Liver (tissue), 7 donors: ENCODE measurements at regions not wholly inside any gene's neighbourhood (a gene's known extent, or its start where the extent isn't known, plus 50 kb on each side); places are given as distances from the start of the nearest gene placed in this dataset.

ENCODE experiments used
- DNase-seq: peaks from one replicate; pipeline ENCODE4 v3.0.0-alpha.2; 2017; ENCODE audit warnings: low spot score
- H3K27ac ChIP-seq, 2 donors: one replicate each; pipeline ENCODE4 v1.7.0; 2013; ENCODE audit warnings: inconsistent platforms in 2 of 2, low read length in 2 of 2, control low read depth in 1 of 2, low read depth in 1 of 2, mild to moderate bottlenecking in 1 of 2
- H3K27me3 ChIP-seq, 4 donors: one replicate each; pipeline versions ENCODE4 v1.6.1 to v1.7.0; 2013; ENCODE audit warnings: low read length in 3 of 4, inconsistent platforms in 1 of 4, mild to moderate bottlenecking in 1 of 4, moderate library complexity in 1 of 4; ENCODE audit not compliant: control insufficient read depth in 4 of 4, insufficient read depth in 4 of 4
- H3K36me3 ChIP-seq, 4 donors: one replicate each; pipeline versions ENCODE4 v1.6.1 to v1.7.0; 2013; ENCODE audit warnings: low read length in 3 of 4, mild to moderate bottlenecking in 3 of 4, low read depth in 1 of 4, moderate library complexity in 1 of 4; ENCODE audit not compliant: control insufficient read depth in 4 of 4, insufficient read depth in 3 of 4
- H3K4me1 ChIP-seq, 4 donors: one replicate each; pipeline versions ENCODE4 v1.6.1 to v1.7.0; 2013; ENCODE audit warnings: low read length in 3 of 4, mild to moderate bottlenecking in 3 of 4, moderate library complexity in 1 of 4; ENCODE audit not compliant: control insufficient read depth in 4 of 4, insufficient read depth in 4 of 4
- H3K4me3 ChIP-seq, 3 donors: one replicate each; pipeline versions ENCODE4 v1.6.1 to v1.7.0; 2013; ENCODE audit warnings: low read length in 3 of 3, control low read depth in 1 of 3, low read depth in 1 of 3, mild to moderate bottlenecking in 1 of 3
- H3K9ac ChIP-seq, 2 donors: one replicate each; pipeline ENCODE4 v1.7.0; 2013; ENCODE audit warnings: low read length in 2 of 2, mild to moderate bottlenecking in 2 of 2, moderate library complexity in 2 of 2, control low read depth in 1 of 2, low read depth in 1 of 2
- H3K9me3 ChIP-seq, 4 donors: one replicate each; pipeline versions ENCODE4 v1.6.1 to v1.7.0; 2013; ENCODE audit warnings: low read length in 3 of 4; ENCODE audit not compliant: control insufficient read depth in 4 of 4
- EGR1 ChIP-seq, 2 donors: IDR thresholded peaks; 2 replicates each; pipeline ENCODE4 v1.6.1; 2016 to 2018; ENCODE audit warnings: antibody characterized with exemption in 2 of 2, low read depth in 2 of 2
- FOXA1 ChIP-seq: IDR thresholded peaks from 2 replicates; pipeline ENCODE4 v1.6.1; 2016; ENCODE audit warnings: antibody characterized with exemption
- GABPA ChIP-seq, 2 donors: IDR thresholded peaks in 1 of 2; conservative IDR thresholded peaks in 1 of 2; 2 replicates each; pipeline ENCODE4 v1.6.1; 2016; ENCODE audit warnings: antibody characterized with exemption in 2 of 2, mild to moderate bottlenecking in 1 of 2, moderate library complexity in 1 of 2
- HNF4A ChIP-seq, 2 donors: conservative IDR thresholded peaks; 2 replicates each; pipeline ENCODE4 v1.6.1; 2016; ENCODE audit warnings: antibody characterized with exemption in 2 of 2, mild to moderate bottlenecking in 2 of 2
- HNF4G ChIP-seq: IDR thresholded peaks from 2 replicates; pipeline ENCODE4 v1.6.1; 2016; ENCODE audit warnings: antibody characterized with exemption
- JUND ChIP-seq, 2 donors: IDR thresholded peaks; 2 replicates each; pipeline ENCODE4 v1.6.1; 2016; ENCODE audit warnings: antibody characterized with exemption in 2 of 2
- NR2F2 ChIP-seq: IDR thresholded peaks from 2 replicates; pipeline ENCODE4 v1.6.1; 2016; ENCODE audit warnings: antibody characterized with exemption
- RAD21 ChIP-seq, 2 donors: IDR thresholded peaks; 2 replicates each; pipeline ENCODE4 v1.6.1; 2016; ENCODE audit warnings: antibody characterized with exemption in 2 of 2, mild to moderate bottlenecking in 2 of 2
- REST ChIP-seq: IDR thresholded peaks from 2 replicates; pipeline ENCODE4 v1.6.1; 2016; ENCODE audit warnings: antibody characterized with exemption, mild to moderate bottlenecking
- RXRA ChIP-seq, 2 donors: IDR thresholded peaks; 2 replicates each; pipeline ENCODE4 v1.6.1; 2017 to 2018; ENCODE audit warnings: antibody characterized with exemption in 2 of 2, mild to moderate bottlenecking in 1 of 2
- SP1 ChIP-seq: IDR thresholded peaks from 2 replicates; pipeline ENCODE4 v1.6.1; 2018; ENCODE audit warnings: antibody characterized with exemption, mild to moderate bottlenecking
- TAF1 ChIP-seq: conservative IDR thresholded peaks from 2 replicates; pipeline ENCODE4 v1.6.1; 2016; ENCODE audit warnings: antibody characterized with exemption, mild to moderate bottlenecking
- YY1 ChIP-seq: IDR thresholded peaks from 2 replicates; pipeline ENCODE4 v1.6.1; 2016; ENCODE audit warnings: antibody characterized with exemption, mild to moderate bottlenecking
- ZBTB33 ChIP-seq: IDR thresholded peaks from 2 replicates; pipeline ENCODE4 v1.6.1; 2016; ENCODE audit warnings: antibody characterized with exemption
- WGBS: extraction: QIAGEN DNeasy Blood & Tissue Kit; methylation state at CpG from one replicate; pipeline ENCODE4 v1.1.7; 2013; 5-methylcytosine and 5-hydroxymethylcytosine counted together
- TF ChIP-seq, protein P1 (sequence below): IDR thresholded peaks from 2 replicates; pipeline ENCODE4 v1.6.1; 2016; ENCODE audit warnings: antibody characterized with exemption
- TF ChIP-seq, protein P2 (sequence below): IDR thresholded peaks from 2 replicates; pipeline ENCODE4 v1.6.1; 2016; ENCODE audit warnings: antibody characterized with exemption
- donor health status: healthy.
- donor health status: healthy.
- donor health status: healthy.
- donor health status: healthy.

DNA sequence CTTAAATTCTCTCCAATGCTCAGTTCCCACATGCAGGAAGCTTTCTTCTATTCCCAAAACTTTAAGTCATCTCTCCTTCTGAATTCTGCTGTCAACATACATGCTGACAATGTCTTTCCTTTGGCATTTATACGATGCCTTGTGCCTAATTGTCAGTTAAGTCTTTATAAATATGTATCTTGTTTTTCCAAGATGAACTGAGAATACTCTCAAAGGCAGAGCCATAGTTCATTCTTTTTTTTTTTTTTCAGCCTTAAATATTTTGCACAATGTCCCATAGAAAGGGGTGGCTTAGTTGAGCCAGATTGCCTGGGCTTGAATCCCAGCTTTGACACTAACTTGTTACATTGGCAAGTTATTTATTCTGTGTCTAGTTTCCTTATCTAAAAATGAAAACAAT, 210.6 kb downstream of the QDPR start:
- Histone ChIP-seq H3K36me3 (no peaks in the 10 kb centered on the region), H3K9ac (no peak overlapping the region), H3K9me3 (no peaks in the 10 kb centered on the region), H3K27me3 (no peaks in the 10 kb centered on the region), H3K27ac (no peak overlapping the region), H3K4me3 (no peak overlapping the region), H3K4me1 (no peaks in the 10 kb centered on the region)
- DNase-seq, result no peak
- no peak for TF ChIP-seq FOXA1
- TF ChIP-seq TAF1, result no peak
- no peak for TF ChIP-seq ZBTB33
- no peak for TF ChIP-seq YY1
- TF ChIP-seq RXRA (IDR thresholded peaks at IDR 0.05), result no peak
- TF ChIP-seq, protein P1, sequence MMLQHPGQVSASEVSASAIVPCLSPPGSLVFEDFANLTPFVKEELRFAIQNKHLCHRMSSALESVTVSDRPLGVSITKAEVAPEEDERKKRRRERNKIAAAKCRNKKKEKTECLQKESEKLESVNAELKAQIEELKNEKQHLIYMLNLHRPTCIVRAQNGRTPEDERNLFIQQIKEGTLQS, result no peak
- no peak for TF ChIP-seq HNF4G
- TF ChIP-seq HNF4A (conservative IDR thresholded peaks at IDR 0.05), result no peak
- no peak for TF ChIP-seq RAD21 (IDR thresholded peaks at IDR 0.05)
- 70% methylated on average over 1 of the region's 1 CpG for WGBS

GRCh38 chr4:17296921-17297890, 214.7 kb downstream of the QDPR start:
- H3K36me3 ChIP-seq, result no peaks in the 10 kb centered on the region
- no peak overlapping the region for H3K27ac ChIP-seq
- TF ChIP-seq, protein P2, sequence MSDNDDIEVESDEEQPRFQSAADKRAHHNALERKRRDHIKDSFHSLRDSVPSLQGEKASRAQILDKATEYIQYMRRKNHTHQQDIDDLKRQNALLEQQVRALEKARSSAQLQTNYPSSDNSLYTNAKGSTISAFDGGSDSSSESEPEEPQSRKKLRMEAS, result no peak
- TF ChIP-seq REST (no peak), GABPA (IDR thresholded peaks at IDR 0.05 in 1 of 2, conservative IDR thresholded peaks at IDR 0.05 in 1 of 2) (no peak), HNF4A (conservative IDR thresholded peaks at IDR 0.05) (no peak), JUND (IDR thresholded peaks at IDR 0.05) (no peak), FOXA1 (no peak), EGR1 (IDR thresholded peaks at IDR 0.05; ENCODE audit: low read depth in 2 of 2) (no peak), YY1 (no peak), NR2F2 (no peak), SP1 (no peak)
- TF ChIP-seq, protein P1, result no peak
- H3K9ac ChIP-seq, result no peak overlapping the region
- H3K9me3 ChIP-seq, result no peaks in the 10 kb centered on the region
- no peaks in the 10 kb centered on the region for H3K4me1 ChIP-seq
- H3K27me3 ChIP-seq, result peaks cover 0 to 3% (median 0%) of the 10 kb centered on the region in 4 donors
- no peak for DNase-seq
- no peak overlapping the region for H3K4me3 ChIP-seq
- WGBS, result 59% methylated on average over 8 of the region's 8 CpGs
